ENCODE measurements at regions not wholly inside any gene's neighbourhood (a gene's known extent, or its start where the extent isn't known, plus 50 kb on each side); places are given as distances from the start of the nearest gene placed in this dataset.

DNA sequence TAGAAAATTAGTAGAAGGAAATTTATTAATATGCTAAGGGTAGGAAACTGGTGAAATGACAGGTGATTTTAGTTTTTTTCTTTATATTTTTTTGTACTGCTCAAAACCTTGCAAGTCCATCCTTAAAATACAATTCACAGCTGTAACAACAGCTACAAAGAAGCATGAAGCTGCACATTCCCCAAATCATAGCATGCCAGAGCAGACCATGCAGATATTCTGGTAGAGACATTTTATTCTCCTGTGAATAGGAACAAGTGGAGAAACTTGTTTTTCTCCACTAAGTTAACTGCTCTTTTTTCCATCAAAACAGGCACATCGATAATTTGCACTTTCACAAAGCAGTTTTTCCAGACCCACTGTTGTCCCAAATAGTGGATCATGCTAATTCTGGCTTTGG lies 1125.7 kb downstream of the BRINP3 start:
- H3K36me3 Mint-ChIP-seq (ENCODE audit: low read depth) = no peaks in the 10 kb centered on the region
- DNase-seq (no peak), ATAC-seq (ENCODE audit: low read depth) (no peak)
- ChIA-PET POLR2A (no interaction called here), CTCF (no interaction called here)
- H3K27me3 Mint-ChIP-seq = no peaks in the 10 kb centered on the region
- H3K27ac Mint-ChIP-seq = no peak overlapping the region
- TF ChIP-seq, protein P1, sequence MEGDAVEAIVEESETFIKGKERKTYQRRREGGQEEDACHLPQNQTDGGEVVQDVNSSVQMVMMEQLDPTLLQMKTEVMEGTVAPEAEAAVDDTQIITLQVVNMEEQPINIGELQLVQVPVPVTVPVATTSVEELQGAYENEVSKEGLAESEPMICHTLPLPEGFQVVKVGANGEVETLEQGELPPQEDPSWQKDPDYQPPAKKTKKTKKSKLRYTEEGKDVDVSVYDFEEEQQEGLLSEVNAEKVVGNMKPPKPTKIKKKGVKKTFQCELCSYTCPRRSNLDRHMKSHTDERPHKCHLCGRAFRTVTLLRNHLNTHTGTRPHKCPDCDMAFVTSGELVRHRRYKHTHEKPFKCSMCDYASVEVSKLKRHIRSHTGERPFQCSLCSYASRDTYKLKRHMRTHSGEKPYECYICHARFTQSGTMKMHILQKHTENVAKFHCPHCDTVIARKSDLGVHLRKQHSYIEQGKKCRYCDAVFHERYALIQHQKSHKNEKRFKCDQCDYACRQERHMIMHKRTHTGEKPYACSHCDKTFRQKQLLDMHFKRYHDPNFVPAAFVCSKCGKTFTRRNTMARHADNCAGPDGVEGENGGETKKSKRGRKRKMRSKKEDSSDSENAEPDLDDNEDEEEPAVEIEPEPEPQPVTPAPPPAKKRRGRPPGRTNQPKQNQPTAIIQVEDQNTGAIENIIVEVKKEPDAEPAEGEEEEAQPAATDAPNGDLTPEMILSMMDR (IDR thresholded peaks at IDR 0.05) = no peak
- H3K9me3 Mint-ChIP-seq = peaks cover 3% of the 10 kb centered on the region
- H3K4me3 Mint-ChIP-seq = no peak overlapping the region
- intact Hi-C loops (cut with micrococcal nuclease) = no loop called here
- H3K4me1 Mint-ChIP-seq = no peaks in the 10 kb centered on the region

DNA sequence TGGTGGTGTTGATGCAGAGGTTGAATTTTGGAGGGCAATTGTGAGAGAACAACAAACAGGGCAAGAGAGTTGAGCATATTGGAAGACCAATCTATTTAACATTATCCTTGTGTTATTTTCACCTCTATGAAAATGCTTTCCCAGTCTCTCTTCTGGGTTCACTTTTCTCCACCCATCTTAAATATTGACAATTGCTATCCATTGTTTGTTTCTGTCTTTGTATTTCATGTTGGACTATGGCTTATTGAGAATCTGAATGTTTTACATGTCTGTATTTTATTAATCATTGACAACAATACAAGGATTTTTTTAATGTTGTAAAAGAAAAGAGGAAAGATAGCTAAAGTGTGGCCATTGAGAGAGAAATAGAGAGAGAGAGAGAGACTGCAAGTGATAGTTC lies 1121.5 kb downstream of the BRINP3 start:
- ChIA-PET POLR2A (no interaction called here), CTCF (no interaction called here)
- DNase-seq (no peak), ATAC-seq (ENCODE audit: low read depth) (no peak)
- H3K36me3 Mint-ChIP-seq (ENCODE audit: low read depth) = no peaks in the 10 kb centered on the region
- TF ChIP-seq, protein P1 (IDR thresholded peaks at IDR 0.05) = no peak
- no peak overlapping the region for H3K27ac Mint-ChIP-seq
- intact Hi-C loops (cut with micrococcal nuclease) = no loop called here
- H3K27me3 Mint-ChIP-seq = no peaks in the 10 kb centered on the region
- no peak overlapping the region for H3K4me3 Mint-ChIP-seq
- no peaks in the 10 kb centered on the region for H3K4me1 Mint-ChIP-seq
- peaks cover 3% of the 10 kb centered on the region for H3K9me3 Mint-ChIP-seq

DNA sequence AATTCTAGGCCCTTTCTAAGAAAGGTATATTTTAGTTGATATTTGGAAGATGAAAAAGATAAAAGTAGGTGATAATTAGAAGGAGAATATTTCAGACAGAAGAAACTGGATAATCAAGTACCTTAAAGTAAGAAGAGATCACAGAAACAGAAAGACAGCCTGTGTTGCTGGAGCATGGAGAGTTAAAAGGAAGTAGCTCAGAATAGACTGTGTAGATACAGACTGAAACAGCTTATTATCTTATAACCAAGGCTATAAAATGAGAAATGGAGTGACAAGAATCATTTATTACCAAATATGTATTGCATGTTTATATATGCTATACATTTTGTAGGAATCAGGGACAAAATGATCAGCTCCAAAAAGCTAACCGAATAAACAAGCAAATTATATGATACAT lies 1120.3 kb downstream of the BRINP3 start:
- no peak overlapping the region for H3K4me3 Mint-ChIP-seq
- DNase-seq (no peak), ATAC-seq (ENCODE audit: low read depth) (no peak)
- intact Hi-C loops (cut with micrococcal nuclease) = no loop called here
- ChIA-PET POLR2A (no interaction called here), CTCF (no interaction called here)
- no peak overlapping the region for H3K27ac Mint-ChIP-seq
- H3K9me3 Mint-ChIP-seq = peaks cover 7% of the 10 kb centered on the region
- TF ChIP-seq, protein P1 (IDR thresholded peaks at IDR 0.05) = no peak
- H3K27me3 Mint-ChIP-seq = no peaks in the 10 kb centered on the region
- H3K36me3 Mint-ChIP-seq (ENCODE audit: low read depth) = no peaks in the 10 kb centered on the region
- no peaks in the 10 kb centered on the region for H3K4me1 Mint-ChIP-seq

DNA sequence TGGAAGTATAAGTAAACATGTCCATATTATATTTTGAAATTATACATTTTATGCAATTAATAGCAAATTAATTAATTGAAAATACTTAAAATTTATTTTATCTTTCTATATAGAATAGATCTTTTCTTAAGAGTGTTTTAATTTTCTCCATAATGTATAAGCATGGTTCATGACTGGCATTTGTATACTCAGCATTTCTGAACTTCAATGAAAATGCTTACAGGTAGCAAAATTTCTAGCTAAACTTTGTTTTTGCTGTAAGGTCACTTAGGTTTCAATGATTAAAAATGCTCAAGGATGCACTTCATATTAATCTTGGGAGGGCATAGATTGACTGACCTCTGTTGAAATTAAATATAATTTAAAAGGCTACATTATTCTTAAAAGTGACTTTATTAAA lies 1108.1 kb downstream of the BRINP3 start:
- TF ChIP-seq, protein P1 (IDR thresholded peaks at IDR 0.05) = no peak
- CTCF ChIA-PET = no interaction called here
- intact Hi-C loops (cut with micrococcal nuclease) = no loop called here
- DNase-seq (no peak), ATAC-seq (ENCODE audit: low read depth) (no peak)
- POLR2A ChIA-PET = no interaction called here
- no peak overlapping the region for H3K27ac Mint-ChIP-seq
- no peaks in the 10 kb centered on the region for H3K27me3 Mint-ChIP-seq
- H3K9me3 Mint-ChIP-seq = peaks cover 3% of the 10 kb centered on the region
- no peaks in the 10 kb centered on the region for H3K36me3 Mint-ChIP-seq (ENCODE audit: low read depth)
- no peak overlapping the region for H3K4me3 Mint-ChIP-seq
- no peaks in the 10 kb centered on the region for H3K4me1 Mint-ChIP-seq

DNA sequence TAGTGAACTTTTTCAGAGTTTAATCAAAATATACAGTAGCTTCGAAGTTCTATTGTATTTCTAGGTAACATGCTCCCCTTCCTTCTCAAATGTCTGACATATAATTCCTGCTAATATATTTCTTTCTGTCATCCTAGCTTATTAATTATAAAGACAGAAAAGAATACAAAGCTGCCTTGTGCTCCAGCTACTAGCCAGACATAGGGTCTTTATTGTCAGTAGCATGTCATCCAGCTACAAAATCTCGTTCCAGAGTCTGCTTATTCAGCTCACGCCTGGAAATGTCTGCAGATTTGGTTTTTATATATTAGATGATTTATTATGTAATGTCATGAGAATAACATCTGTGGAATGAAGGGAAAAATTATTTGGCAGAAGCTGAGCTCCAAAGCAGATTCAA lies 1102.8 kb downstream of the BRINP3 start:
- ATAC-seq (ENCODE audit: low read depth) (no peak), DNase-seq (no peak)
- intact Hi-C loops (cut with micrococcal nuclease) = no loop called here
- no peaks in the 10 kb centered on the region for H3K36me3 Mint-ChIP-seq (ENCODE audit: low read depth)
- ChIA-PET CTCF (no interaction called here), POLR2A (no interaction called here)
- H3K27ac Mint-ChIP-seq = no peak overlapping the region
- H3K9me3 Mint-ChIP-seq = peaks cover 7% of the 10 kb centered on the region
- no peaks in the 10 kb centered on the region for H3K27me3 Mint-ChIP-seq
- no peak overlapping the region for H3K4me3 Mint-ChIP-seq
- H3K4me1 Mint-ChIP-seq = no peaks in the 10 kb centered on the region
- TF ChIP-seq, protein P1 (IDR thresholded peaks at IDR 0.05) = no peak

Measured in activated B cell treated with CpG ODN at 0.5 μM for 24 hours (primary cell).